ENCODE measurements at regions not wholly inside any gene's neighbourhood (a gene's known extent, or its start where the extent isn't known, plus 50 kb on each side); places are given as distances from the start of the nearest gene placed in this dataset.
A peak's percentile ranks its signal among the peaks of the same experiment; 100 is the strongest.
"Not testable (repeated sequence)": the region's sequence is repeated elsewhere in the genome, so short reads cannot be mapped to it uniquely, and the experiment has no call there.

GRCh38 chr17:37859451-37859850, 64.8 kb upstream of the TBC1D3K start:
- no peak for DNase-seq

GRCh38 chr17:37858391-37858790, 65.8 kb upstream of the TBC1D3K start:
- not testable (repeated sequence) for DNase-seq

GRCh38 chr17:37856245-37856644, 68.0 kb upstream of the TBC1D3K start:
- DNase-seq: no peak

- no peak for DNase-seq
Measured at GRCh38 chr17:37849617-37849972, 74.6 kb upstream of the TBC1D3K start.

GRCh38 chr17:37848690-37849616, 75.3 kb upstream of the TBC1D3K start:
- no peak for DNase-seq

- no peak for DNase-seq
Measured at GRCh38 chr17:37847811-37848331, 76.3 kb upstream of the TBC1D3K start.

GRCh38 chr17:37847102-37847501, 77.1 kb upstream of the TBC1D3K start:
- no peak for DNase-seq

- no peak for DNase-seq
Measured at GRCh38 chr17:37844977-37845293, 79.3 kb upstream of the TBC1D3K start.

GRCh38 chr17:37844158-37844976, 79.8 kb upstream of the TBC1D3K start:
- peak in 3 of 4 experiments; percentile 6 to 15 (median 8) for DNase-seq

- DNase-seq: no peak
Measured at GRCh38 chr17:37842401-37842800, 81.8 kb upstream of the TBC1D3K start.

GRCh38 chr17:37841232-37841631, 83.0 kb upstream of the TBC1D3K start:
- no peak for DNase-seq

GRCh38 chr17:37840576-37840975, 83.6 kb upstream of the TBC1D3K start:
- no peak for DNase-seq

GRCh38 chr17:37839196-37839978, 84.8 kb upstream of the TBC1D3K start:
- DNase-seq: no peak

- no peak for DNase-seq
Measured at GRCh38 chr17:37838276-37838675, 85.9 kb upstream of the TBC1D3K start.

GRCh38 chr17:37836593-37836992, 87.6 kb upstream of the TBC1D3K start:
- DNase-seq: no peak

GRCh38 chr17:37834168-37834567, 89.3 kb upstream of the HNF1B start:
- no peak for DNase-seq

- DNase-seq: no peak
Measured at GRCh38 chr17:37833237-37833859, 88.5 kb upstream of the HNF1B start.

- no peak for DNase-seq
Measured at GRCh38 chr17:37831986-37832385, 87.1 kb upstream of the HNF1B start.

- no peak for DNase-seq
Measured at GRCh38 chr17:37831492-37831891, 86.6 kb upstream of the HNF1B start.

GRCh38 chr17:37830151-37830993, 85.5 kb upstream of the HNF1B start:
- DNase-seq: no peak

- no peak for DNase-seq
Measured at GRCh38 chr17:37829592-37830123, 84.8 kb upstream of the HNF1B start.

Measured in activated CD4-positive, CD25-positive, alpha-beta regulatory T cell (primary cell).